GM18907 (cell line): ENCODE measurements at regions not wholly inside any gene's neighbourhood (a gene's known extent, or its start where the extent isn't known, plus 50 kb on each side); places are given as distances from the start of the nearest gene placed in this dataset.

ENCODE experiments used
- ATAC-seq: cut with Tn5 transposase; IDR thresholded peaks from one replicate; pipeline ENCODE4 v1.9.1; 2021; ENCODE audit warnings: mild to moderate bottlenecking, moderate library complexity; ENCODE audit not compliant: unreplicated experiment

- no peak for ATAC-seq
These were observed 241.7 kb upstream of the CAMK1G start for GRCh38 chr1:209341673-209342420.

- ATAC-seq: no peak
These were observed 240.9 kb upstream of the CAMK1G start for GRCh38 chr1:209342441-209343175.

GRCh38 chr1:209343511-209343910 is 240.0 kb upstream of the CAMK1G start:
- ATAC-seq: no peak

GRCh38 chr1:209344156-209344555 is 239.4 kb upstream of the CAMK1G start:
- no peak for ATAC-seq

- ATAC-seq: no peak
These were observed 233.9 kb upstream of the CAMK1G start for GRCh38 chr1:209349363-209350308.

GRCh38 chr1:209353053-209353452 is 230.5 kb upstream of the CAMK1G start:
- no peak for ATAC-seq

GRCh38 chr1:209354111-209354839 is 229.2 kb upstream of the CAMK1G start:
- ATAC-seq: peak; percentile 85

GRCh38 chr1:209354840-209355165 is 228.7 kb upstream of the CAMK1G start:
- ATAC-seq: no peak

- no peak for ATAC-seq
These were observed 228.1 kb upstream of the CAMK1G start for GRCh38 chr1:209355415-209355814.

GRCh38 chr1:209356976-209357377 is 226.5 kb upstream of the CAMK1G start:
- ATAC-seq: no peak

- no peak for ATAC-seq
These were observed 220.4 kb upstream of the CAMK1G start for GRCh38 chr1:209363112-209363511.

- ATAC-seq: no peak
These were observed 218.8 kb upstream of the CAMK1G start for GRCh38 chr1:209364716-209365115.

GRCh38 chr1:209367061-209367772 is 216.3 kb upstream of the CAMK1G start:
- ATAC-seq: no peak

- ATAC-seq: no peak
These were observed 214.5 kb upstream of the CAMK1G start for GRCh38 chr1:209368864-209369598.

GRCh38 chr1:209370241-209370995 is 213.1 kb upstream of the CAMK1G start:
- no peak for ATAC-seq

GRCh38 chr1:209375097-209375496 is 208.4 kb upstream of the CAMK1G start:
- ATAC-seq: no peak

GRCh38 chr1:209375671-209376365 is 207.7 kb upstream of the CAMK1G start:
- no peak for ATAC-seq

GRCh38 chr1:209376774-209377173 is 206.7 kb upstream of the CAMK1G start:
- ATAC-seq: no peak
